ENCODE measurements at regions not wholly inside any gene's neighbourhood (a gene's known extent, or its start where the extent isn't known, plus 50 kb on each side); places are given as distances from the start of the nearest gene placed in this dataset.

GRCh38 chr1:185495007-185495406 lies 178.0 kb upstream of the IVNS1ABP start:
- no peak for TF ChIP-seq CTCF (IDR thresholded peaks at IDR 0.05; ENCODE audit: unreplicated experiment)
- no peak for DNase-seq (ENCODE audit: low spot score in 2 of 2, unreplicated experiment in 2 of 2)
- Mint-ChIP-seq H3K27ac (no peak overlapping the region), H3K4me1 (peaks cover 35% of the 10 kb centered on the region), H3K36me3 (no peaks in the 10 kb centered on the region), H3K27me3 (ENCODE audit: low read depth) (no peaks in the 10 kb centered on the region), H3K9me3 (peaks cover 10% of the 10 kb centered on the region), H3K4me3 (no peak overlapping the region)

- no peak overlapping the region for H3K4me3 Mint-ChIP-seq
- H3K9me3 Mint-ChIP-seq, result no peaks in the 10 kb centered on the region
- H3K27ac Mint-ChIP-seq, result peak overlapping the region; percentile 23
- no peaks in the 10 kb centered on the region for H3K36me3 Mint-ChIP-seq
- peaks cover 58% of the 10 kb centered on the region for H3K4me1 Mint-ChIP-seq
- no peak for TF ChIP-seq CTCF (IDR thresholded peaks at IDR 0.05; ENCODE audit: unreplicated experiment)
- no peak for DNase-seq (ENCODE audit: low spot score in 2 of 2, unreplicated experiment in 2 of 2)
- H3K27me3 Mint-ChIP-seq (ENCODE audit: low read depth), result no peaks in the 10 kb centered on the region
Measured at GRCh38 chr1:185492089-185492825, 175.2 kb upstream of the IVNS1ABP start.

- Mint-ChIP-seq H3K27ac (no peak overlapping the region), H3K4me1 (peaks cover 64% of the 10 kb centered on the region), H3K27me3 (ENCODE audit: low read depth) (no peaks in the 10 kb centered on the region), H3K4me3 (no peak overlapping the region), H3K36me3 (no peaks in the 10 kb centered on the region), H3K9me3 (no peaks in the 10 kb centered on the region)
- DNase-seq (ENCODE audit: low spot score in 2 of 2, unreplicated experiment in 2 of 2), result no peak
- no peak for TF ChIP-seq CTCF (IDR thresholded peaks at IDR 0.05; ENCODE audit: unreplicated experiment)
Measured at GRCh38 chr1:185491604-185492003, 174.6 kb upstream of the IVNS1ABP start.

- no peaks in the 10 kb centered on the region for H3K9me3 Mint-ChIP-seq
- peaks cover 71% of the 10 kb centered on the region for H3K4me1 Mint-ChIP-seq
- H3K27ac Mint-ChIP-seq, result no peak overlapping the region
- TF ChIP-seq CTCF (IDR thresholded peaks at IDR 0.05; ENCODE audit: unreplicated experiment), result no peak
- no peaks in the 10 kb centered on the region for H3K36me3 Mint-ChIP-seq
- DNase-seq (ENCODE audit: low spot score in 2 of 2, unreplicated experiment in 2 of 2), result no peak
- no peak overlapping the region for H3K4me3 Mint-ChIP-seq
- H3K27me3 Mint-ChIP-seq (ENCODE audit: low read depth), result no peaks in the 10 kb centered on the region
Measured at GRCh38 chr1:185490924-185491323, 173.9 kb upstream of the IVNS1ABP start.

DNA sequence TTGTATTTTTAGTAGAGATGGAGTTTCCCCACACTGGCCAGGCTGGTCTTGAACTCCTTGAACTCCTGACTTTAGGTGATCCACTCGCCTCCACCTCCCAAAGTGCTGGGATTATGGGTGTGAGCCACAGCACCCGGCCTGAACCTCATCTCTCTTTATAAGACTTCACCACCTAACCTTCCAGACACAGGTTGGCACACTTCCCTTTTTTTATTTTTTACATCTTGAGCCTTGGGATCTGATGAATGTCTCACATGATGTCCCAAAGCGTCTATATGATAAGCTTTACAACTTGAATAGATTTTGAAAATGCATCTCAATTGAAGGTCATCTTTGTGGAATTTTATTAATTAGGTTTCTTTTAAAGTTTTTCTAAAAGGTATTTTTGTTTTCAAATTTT lies 172.4 kb upstream of the IVNS1ABP start:
- H3K9me3 Mint-ChIP-seq, result no peaks in the 10 kb centered on the region
- no peaks in the 10 kb centered on the region for H3K36me3 Mint-ChIP-seq
- no peak for DNase-seq (ENCODE audit: low spot score in 2 of 2, unreplicated experiment in 2 of 2)
- H3K27me3 Mint-ChIP-seq (ENCODE audit: low read depth), result no peaks in the 10 kb centered on the region
- H3K27ac Mint-ChIP-seq, result no peak overlapping the region
- TF ChIP-seq CTCF (IDR thresholded peaks at IDR 0.05; ENCODE audit: unreplicated experiment), result no peak
- H3K4me3 Mint-ChIP-seq, result no peak overlapping the region
- peaks cover 74% of the 10 kb centered on the region for H3K4me1 Mint-ChIP-seq
